Mucosa of rectum (tissue), 2 donors: ENCODE measurements at regions not wholly inside any gene's neighbourhood (a gene's known extent, or its start where the extent isn't known, plus 50 kb on each side); places are given as distances from the start of the nearest gene placed in this dataset.

ENCODE experiments used
- H3K27ac ChIP-seq, 2 donors: one replicate each; pipeline ENCODE4 v1.7.0; 2013; ENCODE audit warnings: inconsistent platforms in 2 of 2, low read depth in 2 of 2, low read length in 2 of 2
- H3K27me3 ChIP-seq, 2 donors: one replicate each; pipeline ENCODE4 v1.7.0; 2013; ENCODE audit warnings: low read length in 2 of 2; ENCODE audit not compliant: control insufficient read depth in 2 of 2, insufficient read depth in 2 of 2
- H3K36me3 ChIP-seq, 2 donors: one replicate each; pipeline ENCODE4 v1.7.0; 2013; ENCODE audit warnings: low read length in 2 of 2; ENCODE audit not compliant: control insufficient read depth in 2 of 2, insufficient read depth in 2 of 2
- H3K4me1 ChIP-seq, 2 donors: one replicate each; pipeline ENCODE4 v1.7.0; 2013; ENCODE audit warnings: low read length in 2 of 2, mild to moderate bottlenecking in 1 of 2; ENCODE audit not compliant: control insufficient read depth in 2 of 2, insufficient read depth in 2 of 2
- H3K4me3 ChIP-seq, 2 donors: one replicate each; pipeline ENCODE4 v1.7.0; 2013; ENCODE audit warnings: low read length in 2 of 2
- H3K9ac ChIP-seq, 2 donors: one replicate each; pipeline ENCODE4 v1.7.0; 2013; ENCODE audit warnings: low read length in 2 of 2, low read depth in 1 of 2, mild to moderate bottlenecking in 1 of 2
- H3K9me3 ChIP-seq, 2 donors: one replicate each; pipeline ENCODE4 v1.7.0; 2013; ENCODE audit warnings: low read length in 2 of 2; ENCODE audit not compliant: control insufficient read depth in 2 of 2
- donor health status: healthy.
- donor health status: Normal muscosa, but diverticular disease.

GRCh38 chr10:28147706-28148105 lies 148.8 kb upstream of the ODAD2 start:
- no peaks in the 10 kb centered on the region for H3K27me3 ChIP-seq
- H3K9ac ChIP-seq: no peak overlapping the region
- H3K4me3 ChIP-seq: no peak overlapping the region
- no peak overlapping the region for H3K27ac ChIP-seq
- no peaks in the 10 kb centered on the region for H3K36me3 ChIP-seq
- no peaks in the 10 kb centered on the region for H3K4me1 ChIP-seq
- H3K9me3 ChIP-seq: no peaks in the 10 kb centered on the region

GRCh38 chr10:28139138-28139537 lies 140.3 kb upstream of the ODAD2 start:
- no peak overlapping the region for H3K9ac ChIP-seq
- H3K4me1 ChIP-seq: no peaks in the 10 kb centered on the region
- no peaks in the 10 kb centered on the region for H3K27me3 ChIP-seq
- H3K27ac ChIP-seq: no peak overlapping the region
- H3K36me3 ChIP-seq: no peaks in the 10 kb centered on the region
- H3K4me3 ChIP-seq: no peak overlapping the region
- peaks cover 0 to 4% of the 10 kb centered on the region in 2 donors for H3K9me3 ChIP-seq

- Histone ChIP-seq H3K9me3 (peaks cover 0 to 4% of the 10 kb centered on the region in 2 donors), H3K27me3 (no peaks in the 10 kb centered on the region), H3K9ac (no peak overlapping the region), H3K4me1 (no peaks in the 10 kb centered on the region), H3K4me3 (no peak overlapping the region), H3K27ac (no peak overlapping the region), H3K36me3 (no peaks in the 10 kb centered on the region)
These were observed 139.3 kb upstream of the ODAD2 start for GRCh38 chr10:28137907-28138880.

- H3K4me1 ChIP-seq: no peaks in the 10 kb centered on the region
- peaks cover 0 to 4% of the 10 kb centered on the region in 2 donors for H3K9me3 ChIP-seq
- no peak overlapping the region for H3K9ac ChIP-seq
- no peaks in the 10 kb centered on the region for H3K36me3 ChIP-seq
- no peak overlapping the region for H3K4me3 ChIP-seq
- no peak overlapping the region for H3K27ac ChIP-seq
- H3K27me3 ChIP-seq: no peaks in the 10 kb centered on the region
These were observed 136.4 kb upstream of the ODAD2 start for GRCh38 chr10:28135258-28135657.

GRCh38 chr10:28130267-28130666 lies 131.4 kb upstream of the ODAD2 start:
- no peaks in the 10 kb centered on the region for H3K4me1 ChIP-seq
- no peak overlapping the region for H3K9ac ChIP-seq
- no peak overlapping the region for H3K27ac ChIP-seq
- no peaks in the 10 kb centered on the region for H3K27me3 ChIP-seq
- no peaks in the 10 kb centered on the region for H3K9me3 ChIP-seq
- no peaks in the 10 kb centered on the region for H3K36me3 ChIP-seq
- H3K4me3 ChIP-seq: no peak overlapping the region

- H3K27ac ChIP-seq: no peak overlapping the region
- peaks cover 0 to 3% of the 10 kb centered on the region in 2 donors for H3K36me3 ChIP-seq
- no peaks in the 10 kb centered on the region for H3K27me3 ChIP-seq
- H3K9ac ChIP-seq: no peak overlapping the region
- no peaks in the 10 kb centered on the region for H3K9me3 ChIP-seq
- H3K4me3 ChIP-seq: no peak overlapping the region
- no peaks in the 10 kb centered on the region for H3K4me1 ChIP-seq
These were observed 129.0 kb upstream of the ODAD2 start for GRCh38 chr10:28127881-28128280.

GRCh38 chr10:28125701-28126100 lies 126.8 kb upstream of the ODAD2 start:
- H3K36me3 ChIP-seq: peaks cover 0 to 5% of the 10 kb centered on the region in 2 donors
- H3K4me3 ChIP-seq: no peak overlapping the region
- H3K9ac ChIP-seq: no peak overlapping the region
- H3K9me3 ChIP-seq: no peaks in the 10 kb centered on the region
- H3K27ac ChIP-seq: no peak overlapping the region
- H3K4me1 ChIP-seq: no peaks in the 10 kb centered on the region
- no peaks in the 10 kb centered on the region for H3K27me3 ChIP-seq

GRCh38 chr10:28120795-28121194 lies 121.9 kb upstream of the ODAD2 start:
- Histone ChIP-seq H3K36me3 (peaks cover 0 to 5% of the 10 kb centered on the region in 2 donors), H3K9ac (no peak overlapping the region), H3K27me3 (no peaks in the 10 kb centered on the region), H3K9me3 (no peaks in the 10 kb centered on the region), H3K27ac (no peak overlapping the region), H3K4me3 (no peak overlapping the region), H3K4me1 (no peaks in the 10 kb centered on the region)

- H3K36me3 ChIP-seq: peaks cover 0 to 5% of the 10 kb centered on the region in 2 donors
- H3K27me3 ChIP-seq: no peaks in the 10 kb centered on the region
- no peak overlapping the region for H3K4me3 ChIP-seq
- no peak overlapping the region for H3K9ac ChIP-seq
- H3K27ac ChIP-seq: no peak overlapping the region
- no peaks in the 10 kb centered on the region for H3K9me3 ChIP-seq
- no peaks in the 10 kb centered on the region for H3K4me1 ChIP-seq
These were observed 121.3 kb upstream of the ODAD2 start for GRCh38 chr10:28120043-28120749.

GRCh38 chr10:28118985-28119628 lies 120.2 kb upstream of the ODAD2 start:
- H3K4me1 ChIP-seq: no peaks in the 10 kb centered on the region
- H3K4me3 ChIP-seq: no peak overlapping the region
- H3K27ac ChIP-seq: no peak overlapping the region
- H3K9me3 ChIP-seq: no peaks in the 10 kb centered on the region
- H3K9ac ChIP-seq: no peak overlapping the region
- H3K27me3 ChIP-seq: no peaks in the 10 kb centered on the region
- H3K36me3 ChIP-seq: peaks cover 0 to 1% of the 10 kb centered on the region in 2 donors
